HG02588 (cell line): ENCODE measurements at regions not wholly inside any gene's neighbourhood (a gene's known extent, or its start where the extent isn't known, plus 50 kb on each side); places are given as distances from the start of the nearest gene placed in this dataset.
"Not testable (repeated sequence)": the region's sequence is repeated elsewhere in the genome, so short reads cannot be mapped to it uniquely, and the experiment has no call there.

Source experiments
- ATAC-seq: cut with Tn5 transposase; IDR thresholded peaks from one replicate; pipeline ENCODE4 v1.9.1; 2021; ENCODE audit warnings: mild to moderate bottlenecking, moderate library complexity; ENCODE audit not compliant: unreplicated experiment

DNA sequence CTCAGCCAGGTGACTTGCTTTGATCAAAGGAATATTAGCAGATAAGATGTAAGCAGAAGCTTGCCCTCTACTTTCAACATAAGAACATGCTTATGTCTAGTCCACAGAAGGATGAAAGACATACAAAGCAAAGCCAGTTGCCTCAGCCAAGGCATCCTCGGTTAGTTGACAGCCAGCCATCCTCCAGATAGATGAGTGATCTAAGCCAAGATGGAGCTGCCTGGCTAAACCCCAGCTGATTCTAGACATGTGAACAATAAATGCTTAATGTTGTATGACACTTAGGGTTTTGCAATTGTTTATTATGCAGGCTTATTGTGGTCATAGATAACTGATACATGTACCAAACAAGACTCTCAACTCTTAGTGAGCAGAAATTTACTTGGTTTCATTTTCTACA, 157.6 kb upstream of the TMTC2 start:
- ATAC-seq, result no peak

- no peak for ATAC-seq
Observed at GRCh38 chr12:82529954-82530353, 156.8 kb upstream of the TMTC2 start.

- ATAC-seq, result no peak
Observed at GRCh38 chr12:82530394-82530793, 156.3 kb upstream of the TMTC2 start.

- no peak for ATAC-seq
Observed at GRCh38 chr12:82533341-82533740, 153.4 kb upstream of the TMTC2 start.

DNA sequence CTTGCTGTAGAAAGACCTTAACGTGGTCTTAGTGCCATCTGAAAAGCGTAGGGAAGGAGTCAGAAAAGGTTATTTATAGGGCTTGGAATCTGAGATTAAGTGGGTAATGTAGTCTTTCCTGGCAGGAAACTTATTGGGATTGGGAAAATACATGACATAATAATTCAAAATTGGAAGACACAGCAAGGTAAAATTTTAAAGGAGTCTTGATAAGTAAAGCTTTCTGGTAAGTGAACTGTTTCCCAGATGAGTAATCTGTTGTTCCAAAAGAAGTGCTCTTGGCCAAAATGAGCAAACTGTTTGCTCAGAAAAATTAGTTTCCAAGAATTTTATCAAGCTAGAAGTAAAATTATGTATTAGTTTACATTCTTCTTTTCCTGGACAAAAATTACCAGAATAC, 149.3 kb upstream of the TMTC2 start:
- ATAC-seq, result no peak

DNA sequence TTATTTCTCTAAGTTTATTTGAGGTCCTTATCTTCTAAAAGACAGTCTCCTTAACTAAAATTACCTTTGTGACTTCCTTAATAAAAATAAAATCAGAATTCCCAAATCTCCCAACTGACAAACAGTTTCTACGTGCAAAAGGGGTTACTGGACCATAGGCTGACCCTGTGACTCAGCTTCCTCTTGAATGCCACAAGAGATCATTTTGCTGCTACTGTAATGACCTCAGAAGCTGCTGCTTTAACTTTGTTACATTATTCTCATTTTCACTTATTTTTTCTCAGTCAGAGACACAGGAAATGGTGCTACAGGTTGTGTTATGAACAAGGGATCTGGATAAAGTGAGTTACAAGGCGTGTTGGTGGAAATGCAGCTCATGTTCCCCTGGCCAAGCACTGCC, 132.2 kb upstream of the TMTC2 start:
- peak; percentile 73 for ATAC-seq

- no peak for ATAC-seq
Observed at GRCh38 chr12:82555699-82556098, 131.0 kb upstream of the TMTC2 start.

GRCh38 chr12:82565966-82566365, 120.7 kb upstream of the TMTC2 start:
- no peak for ATAC-seq

- ATAC-seq, result no peak
Observed at GRCh38 chr12:82567688-82568087, 119.0 kb upstream of the TMTC2 start.

- ATAC-seq, result no peak
Observed at GRCh38 chr12:82574191-82574590, 112.5 kb upstream of the TMTC2 start.

- ATAC-seq, result no peak
Observed at GRCh38 chr12:82578725-82579124, 108.0 kb upstream of the TMTC2 start.

GRCh38 chr12:82583756-82584155, 103.0 kb upstream of the TMTC2 start:
- no peak for ATAC-seq

DNA sequence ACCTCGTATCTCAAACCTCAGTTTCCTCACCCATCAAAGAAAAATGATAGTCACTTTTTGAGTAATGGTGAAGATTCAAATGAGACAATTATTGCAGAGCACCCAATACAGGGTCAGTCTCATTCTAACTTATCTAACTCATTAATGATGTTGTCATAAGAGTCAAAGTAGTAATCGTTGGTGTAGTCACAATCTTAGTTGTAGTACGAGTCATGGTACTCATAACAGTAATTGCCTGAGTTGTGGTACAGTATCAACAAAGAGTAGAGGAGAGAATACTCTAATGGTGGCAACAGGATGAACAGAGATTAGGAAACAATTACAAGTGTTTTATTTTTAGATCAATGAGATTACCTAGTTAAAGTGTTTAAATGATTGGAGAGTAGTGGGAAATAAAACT, 93.6 kb upstream of the TMTC2 start:
- peak; percentile 60 for ATAC-seq

GRCh38 chr12:82593901-82594396, 92.8 kb upstream of the TMTC2 start:
- peak; percentile 94 for ATAC-seq

GRCh38 chr12:82595941-82596340, 90.8 kb upstream of the TMTC2 start:
- ATAC-seq, result no peak

- no peak for ATAC-seq
Observed at GRCh38 chr12:82596483-82596882, 90.2 kb upstream of the TMTC2 start.

GRCh38 chr12:82600379-82600778, 86.3 kb upstream of the TMTC2 start:
- no peak for ATAC-seq

DNA sequence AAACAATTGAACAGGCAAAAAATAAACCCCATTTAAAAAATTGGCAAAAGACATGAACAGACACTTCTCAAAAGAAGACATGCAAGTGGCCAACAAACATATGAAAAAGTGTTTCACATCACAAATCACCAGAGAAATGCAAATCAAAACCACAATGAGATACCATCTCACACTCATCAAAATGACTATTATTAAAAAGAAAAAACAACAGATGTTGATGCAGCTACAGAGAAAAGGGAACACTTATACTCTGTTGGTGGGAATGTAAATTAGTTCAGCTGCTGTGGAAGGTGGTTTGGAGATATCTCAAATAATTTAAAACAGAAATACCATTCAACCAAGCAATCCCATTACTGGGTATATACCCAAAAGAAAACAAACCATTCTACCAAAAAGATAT, 83.1 kb upstream of the TMTC2 start:
- not testable (repeated sequence) for ATAC-seq

GRCh38 chr12:82605115-82605514, 81.6 kb upstream of the TMTC2 start:
- peak; percentile 52 for ATAC-seq

DNA sequence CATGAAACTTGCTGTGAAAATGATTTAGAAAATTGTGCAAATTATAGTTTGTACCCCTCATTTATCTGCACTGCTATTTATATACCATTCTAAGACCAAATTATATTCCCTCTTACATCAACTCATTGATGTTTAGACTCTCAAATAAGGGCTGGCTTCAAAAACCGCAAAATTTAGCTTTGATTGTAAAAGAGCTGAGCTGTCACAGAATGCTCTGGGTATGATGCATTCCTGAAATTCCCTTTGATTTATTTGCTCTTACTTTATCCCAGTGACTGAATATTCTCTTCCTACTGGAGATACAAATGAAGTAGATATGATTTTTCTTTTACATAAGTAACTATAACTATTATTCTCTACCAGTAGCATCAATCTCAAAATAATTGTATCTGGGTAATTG, 78.0 kb upstream of the TMTC2 start:
- ATAC-seq, result no peak

- no peak for ATAC-seq
Observed at GRCh38 chr12:82609234-82609914, 77.3 kb upstream of the TMTC2 start.

DNA sequence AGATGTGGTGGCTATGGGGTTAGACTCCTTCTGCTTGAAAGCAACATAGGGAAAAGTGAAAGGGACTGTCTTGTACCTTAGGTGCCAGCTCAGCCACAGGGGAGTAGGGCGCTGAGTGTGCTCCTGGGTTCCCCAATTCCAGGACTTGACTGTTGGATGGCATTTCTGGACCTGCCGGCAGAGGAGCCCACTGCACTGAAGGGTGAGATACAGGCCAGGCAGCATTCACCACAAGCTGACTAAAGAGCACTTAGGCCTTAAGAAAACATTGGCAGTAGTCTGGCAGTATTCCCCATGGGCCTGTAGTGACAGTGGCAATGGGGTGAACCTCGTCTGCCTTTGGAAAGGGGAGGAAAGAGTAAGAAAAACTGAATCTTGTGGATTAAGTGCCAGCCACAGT, 67.1 kb upstream of the TMTC2 start:
- no peak for ATAC-seq

- no peak for ATAC-seq
Observed at GRCh38 chr12:82620917-82621316, 65.8 kb upstream of the TMTC2 start.
